GM19452 (cell line): ENCODE measurements at regions not wholly inside any gene's neighbourhood (a gene's known extent, or its start where the extent isn't known, plus 50 kb on each side); places are given as distances from the start of the nearest gene placed in this dataset.
"Not testable (repeated sequence)": the region's sequence is repeated elsewhere in the genome, so short reads cannot be mapped to it uniquely, and the experiment has no call there.

Experiments used
- ATAC-seq: cut with Tn5 transposase; IDR thresholded peaks from one replicate; pipeline ENCODE4 v1.9.1; 2021; ENCODE audit not compliant: unreplicated experiment

GRCh38 chr12:87596134-87596533 lies 433.1 kb downstream of the C12orf50 start:
- ATAC-seq, result no peak

GRCh38 chr12:87585882-87586557 lies 443.2 kb downstream of the C12orf50 start:
- no peak for ATAC-seq

- not testable (repeated sequence) for ATAC-seq
Measured at GRCh38 chr12:87579091-87579490, 450.1 kb downstream of the C12orf50 start.

- ATAC-seq, result no peak
Measured at GRCh38 chr12:87575906-87576305, 453.3 kb downstream of the C12orf50 start.

GRCh38 chr12:87566918-87567317 lies 462.3 kb downstream of the C12orf50 start:
- not testable (repeated sequence) for ATAC-seq

- no peak for ATAC-seq
Measured at GRCh38 chr12:87556985-87557384, 472.2 kb downstream of the C12orf50 start.

- not testable (repeated sequence) for ATAC-seq
Measured at GRCh38 chr12:87531213-87531612, 498.0 kb downstream of the C12orf50 start.

GRCh38 chr12:87529413-87529812 lies 499.8 kb downstream of the C12orf50 start:
- no peak for ATAC-seq

GRCh38 chr12:87520968-87521367 lies 508.2 kb downstream of the C12orf50 start:
- no peak for ATAC-seq

- no peak for ATAC-seq
Measured at GRCh38 chr12:87518481-87518880, 510.7 kb downstream of the C12orf50 start.

- no peak for ATAC-seq
Measured at GRCh38 chr12:87518036-87518435, 511.2 kb downstream of the C12orf50 start.

- no peak for ATAC-seq
Measured at GRCh38 chr12:87513536-87514280, 515.5 kb downstream of the C12orf50 start.

GRCh38 chr12:87511371-87511770 lies 517.8 kb downstream of the C12orf50 start:
- ATAC-seq, result no peak

GRCh38 chr12:87509237-87509820 lies 519.9 kb downstream of the C12orf50 start:
- ATAC-seq, result no peak

GRCh38 chr12:87491598-87491997 lies 537.6 kb downstream of the C12orf50 start:
- no peak for ATAC-seq

- ATAC-seq, result no peak
Measured at GRCh38 chr12:87491089-87491488, 538.1 kb downstream of the C12orf50 start.

- no peak for ATAC-seq
Measured at GRCh38 chr12:87469295-87469694, 559.9 kb downstream of the C12orf50 start.

- ATAC-seq, result no peak
Measured at GRCh38 chr12:87467936-87468335, 561.3 kb downstream of the C12orf50 start.

- no peak for ATAC-seq
Measured at GRCh38 chr12:87464565-87464964, 564.6 kb downstream of the C12orf50 start.

GRCh38 chr12:87444039-87444438 lies 585.2 kb downstream of the C12orf50 start:
- ATAC-seq, result no peak

- no peak for ATAC-seq
Measured at GRCh38 chr12:87441511-87441910, 587.7 kb downstream of the C12orf50 start.
